Activated T-cell treated with anti-CD3 and anti-CD28 coated beads, Interleukin-2, amount 50 U/mL, for 48 hours (primary cell): ENCODE measurements at regions not wholly inside any gene's neighbourhood (a gene's known extent, or its start where the extent isn't known, plus 50 kb on each side); places are given as distances from the start of the nearest gene placed in this dataset.

ENCODE experiments used
- DNase-seq, 2 experiments: peaks; one replicate each; pipeline ENCODE4 v3.0.0-alpha.2; 2020

GRCh38 chr2:237251986-237252385 is 162.0 kb downstream of the COL6A3 start:
- DNase-seq, result no peak

- no peak for DNase-seq
These were observed 160.8 kb downstream of the COL6A3 start for GRCh38 chr2:237253046-237253702.

GRCh38 chr2:237254369-237254861 is 159.5 kb downstream of the COL6A3 start:
- no peak for DNase-seq

- DNase-seq, result no peak
These were observed 158.9 kb downstream of the COL6A3 start for GRCh38 chr2:237254911-237255578.

- no peak for DNase-seq
These were observed 157.1 kb downstream of the COL6A3 start for GRCh38 chr2:237256887-237257286.

- no peak for DNase-seq
These were observed 156.5 kb downstream of the COL6A3 start for GRCh38 chr2:237257471-237257951.

GRCh38 chr2:237258116-237258515 is 155.8 kb downstream of the COL6A3 start:
- DNase-seq, result no peak

- DNase-seq, result no peak
These were observed 155.3 kb downstream of the COL6A3 start for GRCh38 chr2:237258615-237259014.

- DNase-seq, result no peak
These were observed 154.8 kb downstream of the COL6A3 start for GRCh38 chr2:237259201-237259600.

- DNase-seq, result no peak
These were observed 153.8 kb downstream of the COL6A3 start for GRCh38 chr2:237260039-237260620.

GRCh38 chr2:237260686-237261085 is 153.3 kb downstream of the COL6A3 start:
- DNase-seq, result no peak

GRCh38 chr2:237261327-237261726 is 152.6 kb downstream of the COL6A3 start:
- no peak for DNase-seq

- no peak for DNase-seq
These were observed 150.9 kb downstream of the COL6A3 start for GRCh38 chr2:237262838-237263771.

GRCh38 chr2:237264480-237265219 is 149.3 kb downstream of the COL6A3 start:
- no peak for DNase-seq

- no peak for DNase-seq
These were observed 145.8 kb downstream of the COL6A3 start for GRCh38 chr2:237268004-237268708.

GRCh38 chr2:237269138-237269875 is 144.7 kb downstream of the COL6A3 start:
- no peak for DNase-seq

GRCh38 chr2:237270520-237270919 is 143.4 kb downstream of the COL6A3 start:
- DNase-seq, result no peak

- no peak for DNase-seq
These were observed 142.0 kb downstream of the COL6A3 start for GRCh38 chr2:237271698-237272652.
